Umbilical cord (tissue), 1 donor: ENCODE measurements at regions not wholly inside any gene's neighbourhood (a gene's known extent, or its start where the extent isn't known, plus 50 kb on each side); places are given as distances from the start of the nearest gene placed in this dataset.
"Not testable (repeated sequence)": the region's sequence is repeated elsewhere in the genome, so short reads cannot be mapped to it uniquely, and the experiment has no call there.

Source experiments
- DNase-seq: peaks from one replicate; pipeline ENCODE4 v3.0.0-alpha.2; 2015; ENCODE audit warnings: low spot score

DNA sequence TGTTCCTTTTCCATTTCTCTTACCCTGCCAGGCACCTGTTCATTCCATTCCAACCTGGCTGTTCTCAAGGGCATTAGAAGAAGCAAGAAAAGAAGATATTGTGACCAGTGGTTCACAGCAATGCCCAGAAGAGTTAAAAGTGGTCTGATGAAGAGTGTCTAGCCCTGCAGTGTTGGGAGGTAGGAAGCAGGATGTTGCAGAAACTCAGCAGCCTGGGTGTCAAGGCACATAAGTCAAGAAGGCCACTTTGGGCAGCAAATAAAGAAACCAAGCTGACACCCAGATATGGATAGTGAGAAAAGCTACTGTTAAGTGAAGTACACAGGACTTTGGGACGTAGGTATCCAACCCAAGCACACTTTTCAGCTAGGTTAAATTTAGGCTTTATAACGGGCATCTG, 199.9 kb upstream of the SATB1 start:
- DNase-seq = no peak

DNA sequence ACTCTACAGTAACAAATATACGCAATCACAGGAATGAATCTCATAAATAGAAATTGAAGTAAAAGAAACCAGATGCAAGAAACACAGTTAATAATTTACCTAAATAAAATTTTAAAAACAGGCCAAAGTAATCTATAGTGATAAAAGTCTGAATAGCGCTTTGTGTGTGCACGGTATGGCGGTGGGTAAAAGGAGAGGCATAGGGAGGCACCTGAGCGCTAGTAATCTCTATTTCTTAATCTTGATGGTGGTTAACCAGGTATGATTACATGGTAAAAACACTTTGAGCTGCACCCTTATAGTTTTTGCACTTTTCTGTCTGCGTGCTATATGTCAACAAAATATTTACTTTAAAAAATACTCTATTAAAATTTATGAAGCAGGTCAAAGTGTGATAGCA, 198.1 kb upstream of the SATB1 start:
- no peak for DNase-seq

GRCh38 chr3:18618723-18619122, 193.6 kb upstream of the SATB1 start:
- DNase-seq = no peak

DNA sequence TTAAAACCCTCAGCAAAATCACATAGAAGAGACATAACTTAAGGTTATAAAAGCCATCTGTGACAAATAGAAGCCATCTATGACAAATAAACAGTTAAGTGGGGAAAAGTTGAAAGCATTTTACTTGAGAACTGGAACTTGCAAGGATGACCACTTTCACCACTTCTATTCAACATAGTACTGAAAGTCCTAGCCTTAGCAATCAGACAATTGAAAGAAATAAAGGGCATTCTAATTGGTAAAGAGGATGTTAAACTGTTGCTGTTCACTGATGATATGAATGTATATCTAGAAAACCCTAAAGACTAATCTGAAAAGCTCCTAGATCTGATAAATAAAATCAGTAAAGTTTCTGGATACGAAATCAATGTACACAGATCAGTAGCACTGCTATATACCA, 186.9 kb upstream of the SATB1 start:
- no peak for DNase-seq

- DNase-seq = no peak
Measured at GRCh38 chr3:18609187-18609586, 184.0 kb upstream of the SATB1 start.

GRCh38 chr3:18597919-18598318, 172.8 kb upstream of the SATB1 start:
- DNase-seq = no peak

DNA sequence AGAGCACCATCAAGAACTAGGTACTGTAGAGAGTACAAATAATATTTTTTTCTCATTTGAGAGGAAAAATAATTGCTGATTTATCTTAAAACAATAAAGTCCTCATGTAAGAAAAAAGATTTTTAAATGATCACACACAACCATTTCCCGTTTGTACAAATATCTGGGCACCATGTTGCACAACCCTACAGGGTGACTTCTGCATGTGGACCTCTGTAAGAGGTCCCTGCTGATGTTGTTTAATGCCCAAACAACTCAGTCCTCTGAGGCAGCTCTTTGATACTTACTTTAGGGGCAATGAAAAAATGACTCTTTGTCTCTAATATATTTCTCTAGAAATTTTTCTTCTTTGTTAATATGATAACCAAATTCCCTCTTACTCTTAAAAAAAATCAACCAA, 168.1 kb upstream of the SATB1 start:
- DNase-seq = no peak

- DNase-seq = no peak
Measured at GRCh38 chr3:18591120-18591519, 166.0 kb upstream of the SATB1 start.

DNA sequence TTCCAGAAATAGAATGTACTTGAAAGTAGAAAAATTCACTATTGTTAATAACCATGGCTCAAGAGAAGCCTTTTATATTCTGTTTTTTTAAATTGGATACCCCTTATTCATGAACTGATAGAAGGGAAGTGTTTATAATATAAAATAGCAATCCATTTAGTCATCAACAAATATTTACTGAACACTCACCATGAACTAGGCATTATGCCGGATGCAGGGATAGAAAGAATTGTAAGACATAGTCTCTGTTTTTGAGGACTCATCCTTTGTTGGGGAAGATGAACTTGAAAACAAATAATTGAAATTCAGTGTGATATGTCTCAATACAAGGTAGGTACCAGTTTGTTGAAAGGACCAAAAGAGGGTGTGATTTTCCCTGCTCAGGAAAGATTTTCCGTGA, 160.9 kb upstream of the SATB1 start:
- no peak for DNase-seq

DNA sequence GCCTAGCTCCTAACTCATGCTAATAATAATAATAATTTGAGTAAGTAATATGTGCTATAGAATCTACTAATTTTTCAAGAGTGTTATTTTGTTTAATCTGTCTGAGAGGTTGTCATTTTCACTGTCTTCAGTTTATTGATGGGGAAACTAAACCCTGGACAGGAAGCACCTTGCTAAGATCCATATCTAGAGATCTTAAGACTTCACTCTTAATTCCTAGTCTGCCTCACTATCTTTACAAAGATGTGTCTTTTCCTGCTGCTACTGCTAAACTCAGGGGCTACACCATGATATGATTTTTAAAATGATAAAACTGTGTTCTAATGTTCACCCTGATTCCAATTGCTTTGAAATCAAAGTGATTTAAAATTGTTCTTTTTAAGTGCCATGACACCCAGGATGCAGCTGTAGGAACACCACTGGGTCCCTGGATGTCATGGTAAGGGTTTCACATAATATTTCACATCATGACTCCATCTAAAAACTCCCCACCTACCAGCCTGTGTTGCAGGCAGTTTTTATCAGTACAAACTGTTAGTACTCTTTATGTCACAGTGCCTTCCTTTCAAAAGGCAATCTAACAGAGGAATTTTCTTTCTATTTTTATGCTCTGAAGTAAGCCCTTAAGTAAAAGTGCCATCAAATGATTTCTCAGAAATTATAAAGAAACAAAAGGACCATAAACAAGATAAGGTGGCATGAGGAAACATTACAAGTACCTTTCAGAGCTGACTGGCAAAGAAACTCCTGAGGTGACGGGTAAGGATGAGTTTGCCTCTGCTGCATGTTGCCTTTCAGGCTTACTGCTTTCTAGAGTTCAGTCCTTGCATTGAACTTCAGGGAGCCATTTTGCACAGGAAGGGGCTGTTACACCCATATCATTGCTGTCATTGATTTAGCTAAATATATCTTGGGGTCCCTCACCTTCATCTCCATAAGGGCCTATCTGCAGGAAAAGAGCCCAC, 160.1 kb upstream of the SATB1 start:
- DNase-seq = no peak

- DNase-seq = no peak
Measured at GRCh38 chr3:18580268-18580667, 155.1 kb upstream of the SATB1 start.

DNA sequence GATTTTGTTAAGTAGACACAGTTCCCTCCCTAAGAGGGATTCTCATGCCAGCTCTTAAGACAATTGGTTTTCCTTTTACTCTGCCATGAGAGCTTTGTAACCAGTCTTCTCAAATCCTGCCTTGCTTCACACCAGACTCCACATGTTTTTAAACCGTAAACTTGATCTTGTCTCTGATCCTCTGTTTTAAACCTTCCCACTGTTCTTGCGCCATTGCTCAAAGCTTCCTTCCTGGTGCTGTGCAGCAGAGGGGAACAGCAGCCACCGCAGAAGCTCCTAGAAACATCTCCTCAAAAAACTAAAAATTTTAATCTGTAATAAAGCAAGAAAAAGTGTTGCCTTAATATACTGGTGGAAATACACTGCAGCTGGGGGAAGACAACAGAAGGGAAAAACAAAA, 154.5 kb upstream of the SATB1 start:
- DNase-seq = peak; percentile 1

DNA sequence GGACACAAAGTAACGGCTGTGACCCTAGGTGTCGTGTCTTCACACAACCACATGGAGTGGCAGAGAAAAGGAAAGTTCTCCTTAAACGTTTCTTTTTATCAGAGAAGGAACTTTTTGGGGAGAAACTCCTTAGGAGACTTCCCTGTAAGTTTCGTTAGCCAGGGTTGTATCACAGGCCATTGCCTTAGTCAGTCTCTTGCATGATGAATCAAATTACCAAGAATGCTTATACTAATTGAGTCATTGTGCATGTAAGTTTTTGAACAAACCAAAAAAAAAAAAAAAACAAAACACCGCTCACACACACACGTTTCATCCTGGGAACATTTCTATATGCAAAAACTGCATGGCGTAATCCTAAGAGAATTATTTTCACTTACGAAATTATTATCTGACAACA, 150.4 kb upstream of the SATB1 start:
- no peak for DNase-seq

DNA sequence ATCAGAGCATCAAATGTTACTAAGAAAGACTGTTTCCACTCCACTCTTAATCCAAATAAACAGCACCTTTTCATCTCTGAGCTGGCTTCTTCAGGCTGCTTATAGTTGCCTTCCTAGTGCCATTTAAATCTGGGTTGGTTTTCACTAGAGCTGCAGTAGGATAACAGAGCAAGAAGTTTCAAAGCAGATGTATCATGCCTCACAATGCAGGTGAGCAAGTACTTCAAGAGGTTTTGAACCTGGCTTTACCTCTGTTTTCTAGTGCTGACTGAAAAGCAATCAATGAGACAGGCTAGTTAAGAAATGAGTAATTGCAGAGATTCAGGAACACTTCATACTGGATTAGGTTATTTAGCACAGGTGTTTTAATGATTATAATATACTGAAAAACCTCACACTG, 147.7 kb upstream of the SATB1 start:
- no peak for DNase-seq

DNA sequence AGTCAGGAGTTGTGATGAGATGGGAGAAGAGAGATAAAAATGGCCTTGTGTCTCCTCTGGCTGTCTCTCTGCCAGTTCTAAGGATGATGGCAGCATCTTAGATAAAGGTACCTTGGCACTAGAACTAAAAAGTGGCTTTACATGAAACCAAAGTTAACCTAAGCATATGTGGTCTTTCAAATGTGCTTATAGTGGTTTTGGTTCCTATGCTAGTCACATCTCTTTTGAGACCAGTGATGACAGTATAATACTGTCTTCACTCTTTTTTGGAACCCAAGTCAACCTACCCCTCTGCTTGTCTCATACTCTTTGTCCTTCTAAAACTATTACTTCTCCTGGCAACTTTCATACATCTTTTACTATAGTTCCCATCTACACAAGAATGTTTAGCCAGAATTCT, 142.2 kb upstream of the SATB1 start:
- no peak for DNase-seq

- no peak for DNase-seq
Measured at GRCh38 chr3:18562364-18563154, 137.4 kb upstream of the SATB1 start.

DNA sequence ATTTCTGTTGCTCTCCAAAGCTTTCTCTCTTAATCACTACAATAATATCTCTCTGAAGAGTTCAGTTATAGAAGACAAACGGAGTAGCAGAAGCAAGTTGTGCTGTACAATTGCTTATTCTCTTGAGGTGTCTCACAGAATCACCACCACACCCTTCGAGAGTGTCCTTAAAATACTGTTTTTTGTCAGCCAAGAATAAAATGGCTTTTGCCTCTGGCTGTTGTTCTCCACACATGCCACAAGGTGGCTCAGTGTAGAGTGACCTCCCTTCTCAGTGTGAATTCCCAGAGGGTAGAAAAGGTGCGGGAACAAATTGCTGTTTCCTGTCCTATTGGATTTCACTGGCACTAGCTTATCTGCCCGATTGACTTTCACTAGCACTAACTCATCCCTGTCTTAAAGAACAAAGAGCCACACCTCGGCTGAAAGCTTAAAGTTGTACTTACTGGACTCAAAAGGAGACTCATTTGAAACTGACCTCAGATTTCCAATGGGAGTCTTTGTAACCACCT, 134.2 kb upstream of the SATB1 start:
- peak; percentile 24 for DNase-seq

- DNase-seq = no peak
Measured at GRCh38 chr3:18558507-18558906, 133.4 kb upstream of the SATB1 start.

DNA sequence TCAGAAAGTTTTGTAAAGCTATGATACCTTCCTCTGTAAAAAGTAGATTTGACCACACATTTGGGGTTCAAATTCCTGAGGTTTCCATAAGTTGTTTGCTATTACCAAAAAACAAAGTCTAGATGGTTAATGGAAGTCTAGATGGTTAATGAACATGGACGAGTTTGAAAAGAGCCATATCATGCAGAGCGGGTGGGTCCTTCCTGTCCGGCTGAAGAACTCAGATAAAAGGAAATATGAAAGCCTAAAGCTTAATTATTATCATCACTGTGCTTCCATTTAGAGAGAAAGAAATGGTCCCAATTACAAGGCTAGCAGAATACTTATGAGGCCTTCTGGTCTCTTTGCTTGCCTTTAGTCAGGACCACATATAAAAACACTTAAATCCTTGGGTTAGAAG, 132.1 kb upstream of the SATB1 start:
- no peak for DNase-seq

DNA sequence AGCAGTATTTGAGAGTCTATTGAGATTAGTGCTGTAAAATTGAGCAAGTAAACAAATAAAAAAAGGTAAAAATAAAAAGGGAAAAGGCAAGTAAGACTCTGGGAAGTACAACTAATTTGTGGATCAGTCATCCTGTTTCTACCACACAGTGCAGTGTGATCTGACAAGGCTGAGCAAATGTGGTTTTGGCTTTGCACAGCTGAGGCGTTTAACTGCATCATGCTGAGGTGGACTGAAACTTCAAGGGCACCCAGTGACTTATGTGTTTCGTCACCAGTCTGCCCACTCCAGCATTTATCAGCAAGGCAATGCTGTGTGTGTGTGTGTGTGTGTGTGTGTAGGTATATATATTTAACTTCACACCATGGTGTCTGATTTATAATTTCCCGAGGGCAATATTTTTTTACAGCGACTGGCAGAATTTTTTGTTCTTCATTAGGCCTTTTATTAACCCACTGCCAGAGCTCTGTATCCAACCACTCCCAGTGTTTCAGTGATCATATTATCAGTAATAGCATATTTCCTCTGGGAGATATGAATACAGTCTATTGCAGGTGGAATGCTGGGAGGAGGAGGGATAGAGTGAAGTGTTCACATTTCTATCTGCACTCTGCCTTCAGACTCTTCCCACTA, 131.5 kb upstream of the SATB1 start:
- DNase-seq = no peak

- DNase-seq = no peak
Measured at GRCh38 chr3:18556001-18556408, 130.9 kb upstream of the SATB1 start.

- not testable (repeated sequence) for DNase-seq
Measured at GRCh38 chr3:18552579-18553105, 127.5 kb upstream of the SATB1 start.
